ENCODE measurements at regions not wholly inside any gene's neighbourhood (a gene's known extent, or its start where the extent isn't known, plus 50 kb on each side); places are given as distances from the start of the nearest gene placed in this dataset.

DNA sequence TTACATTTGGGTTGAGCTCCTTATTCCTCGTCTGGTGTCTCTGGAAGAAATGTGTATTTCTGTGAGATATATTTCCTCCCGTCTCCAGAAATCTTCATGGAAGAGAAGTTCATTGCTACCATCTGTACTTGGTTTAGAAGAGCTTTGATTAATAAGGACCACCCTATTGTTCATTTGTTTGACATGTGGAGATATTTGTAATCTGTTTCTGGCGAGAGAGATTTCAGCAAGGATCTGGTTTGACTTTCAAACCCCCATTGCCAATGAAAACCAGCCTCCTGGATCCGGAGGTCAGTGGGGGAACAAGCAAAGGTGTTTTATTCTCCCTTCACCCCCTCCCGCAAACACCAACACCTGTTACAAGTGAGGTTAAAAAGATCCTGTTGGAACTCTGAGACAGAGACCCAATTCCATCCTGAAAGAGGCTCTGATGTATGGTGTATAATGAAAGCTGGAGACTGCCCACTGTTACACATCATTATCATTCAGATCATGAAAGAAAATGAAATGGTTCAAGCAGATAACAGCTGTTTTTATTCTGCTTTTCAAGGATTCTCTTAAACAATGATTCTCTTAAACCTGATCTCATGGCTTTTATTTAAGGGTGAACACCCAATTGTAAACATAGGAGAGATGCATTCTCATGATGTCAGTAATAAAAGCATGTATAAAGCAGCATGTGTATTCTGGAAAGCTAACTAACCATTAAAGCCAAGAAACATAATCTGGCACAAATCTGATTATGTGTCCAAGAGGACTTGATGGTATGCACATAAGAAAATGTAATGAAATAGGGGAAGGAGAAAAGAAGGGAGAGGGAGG is 393.5 kb upstream of the ADGRL2 start:
- H4K20me1 ChIP-seq (ENCODE audit: low read depth, low read length), result no peaks in the 10 kb centered on the region
- H3K27ac ChIP-seq (ENCODE audit: low read depth, low read length), result no peak overlapping the region

DNA sequence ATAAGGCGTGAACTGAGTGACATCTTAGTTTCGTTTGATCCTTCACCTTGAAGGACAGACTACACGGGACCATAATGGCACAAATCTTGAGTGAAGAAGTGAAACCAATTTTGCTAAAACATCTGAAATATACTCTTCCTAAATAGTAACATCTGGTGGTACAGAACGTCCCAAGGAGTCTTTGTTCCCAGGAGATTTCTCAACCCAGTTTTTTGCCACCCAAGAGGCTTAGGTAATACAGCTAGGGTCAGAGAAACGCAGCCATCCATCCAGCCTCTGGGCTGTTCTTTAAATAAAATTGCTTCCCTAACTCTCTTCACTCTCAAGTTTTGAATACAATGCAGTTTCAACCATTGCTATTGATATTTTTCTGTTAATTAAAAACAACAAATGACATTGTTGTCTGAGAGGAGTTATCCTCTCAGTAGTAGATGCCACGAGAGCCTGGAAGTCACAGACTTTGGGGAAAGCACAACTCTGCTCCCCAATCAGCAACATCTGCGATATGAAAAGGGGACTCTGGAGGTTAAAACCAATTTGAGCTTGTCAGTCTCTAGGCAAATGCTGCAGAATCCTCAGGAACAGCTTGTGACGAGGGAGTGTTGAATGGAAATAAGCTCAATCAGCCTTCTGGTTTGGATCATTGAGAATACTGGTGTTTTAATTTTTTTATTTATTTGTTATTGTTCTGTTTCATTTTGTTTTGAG is 394.3 kb upstream of the ADGRL2 start:
- Histone ChIP-seq H3K4me3 (ENCODE audit: insufficient read depth, low read length, poor library complexity, severe bottlenecking) (no peak overlapping the region), H3K36me3 (ENCODE audit: low read length) (no peaks in the 10 kb centered on the region), H3K79me2 (ENCODE audit: insufficient read depth, low read length) (no peaks in the 10 kb centered on the region), H3K9me2 (replicated peaks; ENCODE audit: insufficient read depth, low read length) (no peaks in the 10 kb centered on the region), H3F3A (ENCODE audit: insufficient read depth) (no peaks in the 10 kb centered on the region), H4K20me1 (ENCODE audit: low read depth, low read length) (no peaks in the 10 kb centered on the region), H3K4me2 (ENCODE audit: low read depth, low read length, poor library complexity, severe bottlenecking) (no peak overlapping the region), H2AFZ (ENCODE audit: low read depth, low read length, severe bottlenecking) (peak overlapping the region; percentile 5), H3K9ac (ENCODE audit: low read length) (no peak overlapping the region), H3K27me3 (ENCODE audit: low read length) (no peaks in the 10 kb centered on the region), H3K27ac (ENCODE audit: low read depth, low read length) (no peak overlapping the region), H3K9me3 (ENCODE audit: insufficient read depth, low read length) (no peaks in the 10 kb centered on the region)
- TF ChIP-seq EZH2phosphoT487 (conservative IDR thresholded peaks at IDR 0.05; ENCODE audit: low read length), result no peak
- TF ChIP-seq, protein P1, sequence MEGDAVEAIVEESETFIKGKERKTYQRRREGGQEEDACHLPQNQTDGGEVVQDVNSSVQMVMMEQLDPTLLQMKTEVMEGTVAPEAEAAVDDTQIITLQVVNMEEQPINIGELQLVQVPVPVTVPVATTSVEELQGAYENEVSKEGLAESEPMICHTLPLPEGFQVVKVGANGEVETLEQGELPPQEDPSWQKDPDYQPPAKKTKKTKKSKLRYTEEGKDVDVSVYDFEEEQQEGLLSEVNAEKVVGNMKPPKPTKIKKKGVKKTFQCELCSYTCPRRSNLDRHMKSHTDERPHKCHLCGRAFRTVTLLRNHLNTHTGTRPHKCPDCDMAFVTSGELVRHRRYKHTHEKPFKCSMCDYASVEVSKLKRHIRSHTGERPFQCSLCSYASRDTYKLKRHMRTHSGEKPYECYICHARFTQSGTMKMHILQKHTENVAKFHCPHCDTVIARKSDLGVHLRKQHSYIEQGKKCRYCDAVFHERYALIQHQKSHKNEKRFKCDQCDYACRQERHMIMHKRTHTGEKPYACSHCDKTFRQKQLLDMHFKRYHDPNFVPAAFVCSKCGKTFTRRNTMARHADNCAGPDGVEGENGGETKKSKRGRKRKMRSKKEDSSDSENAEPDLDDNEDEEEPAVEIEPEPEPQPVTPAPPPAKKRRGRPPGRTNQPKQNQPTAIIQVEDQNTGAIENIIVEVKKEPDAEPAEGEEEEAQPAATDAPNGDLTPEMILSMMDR (IDR thresholded peaks at IDR 0.05; ENCODE audit: insufficient read depth, low read length, poor library complexity, severe bottlenecking), result no peak

More for the DNA sequence above, 393.5 kb upstream of the ADGRL2 start:
- Histone ChIP-seq H3K27me3 (ENCODE audit: low read length) (no peaks in the 10 kb centered on the region), H3K4me2 (ENCODE audit: low read depth, low read length, poor library complexity, severe bottlenecking) (no peak overlapping the region), H3K9me3 (ENCODE audit: insufficient read depth, low read length) (no peaks in the 10 kb centered on the region), H3K4me3 (ENCODE audit: insufficient read depth, low read length, poor library complexity, severe bottlenecking) (no peak overlapping the region), H3K79me2 (ENCODE audit: insufficient read depth, low read length) (no peaks in the 10 kb centered on the region), H3F3A (ENCODE audit: insufficient read depth) (no peaks in the 10 kb centered on the region), H3K9me2 (replicated peaks; ENCODE audit: insufficient read depth, low read length) (no peaks in the 10 kb centered on the region), H3K9ac (ENCODE audit: low read length) (no peak overlapping the region), H3K36me3 (ENCODE audit: low read length) (no peaks in the 10 kb centered on the region), H2AFZ (ENCODE audit: low read depth, low read length, severe bottlenecking) (peak overlapping the region; percentile 5)
- TF ChIP-seq EZH2phosphoT487 (conservative IDR thresholded peaks at IDR 0.05; ENCODE audit: low read length), result no peak
- TF ChIP-seq, protein P1 (IDR thresholded peaks at IDR 0.05; ENCODE audit: insufficient read depth, low read length, poor library complexity, severe bottlenecking), result no peak

DNA sequence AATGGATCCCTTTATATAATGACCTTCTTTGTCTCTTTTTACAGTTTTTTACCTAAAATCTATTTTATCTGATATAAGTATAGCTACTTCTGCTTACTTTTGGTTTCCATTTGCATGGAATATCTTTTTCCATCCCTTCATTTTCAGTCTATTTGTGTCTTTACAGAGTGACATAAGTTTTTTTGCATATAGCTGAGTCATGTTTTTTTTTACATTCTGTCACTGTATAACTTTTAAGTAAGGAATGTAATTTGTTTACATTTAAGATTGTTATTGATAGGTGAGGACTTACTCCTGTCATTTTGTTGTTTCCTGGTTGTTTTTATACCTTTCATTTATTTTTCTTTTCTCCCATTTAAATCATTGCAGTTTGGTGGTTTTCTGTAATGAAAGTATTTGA is 402.7 kb upstream of the ADGRL2 start:
- Histone ChIP-seq H3K27ac (ENCODE audit: low read depth, low read length) (no peak overlapping the region), H3K36me3 (ENCODE audit: low read length) (no peaks in the 10 kb centered on the region)
- TF ChIP-seq, protein P1 (IDR thresholded peaks at IDR 0.05; ENCODE audit: insufficient read depth, low read length, poor library complexity, severe bottlenecking), result no peak
- no peak for TF ChIP-seq EZH2phosphoT487 (conservative IDR thresholded peaks at IDR 0.05; ENCODE audit: low read length)

More for the DNA sequence above, 402.7 kb upstream of the ADGRL2 start:
- H3K9me3 ChIP-seq (ENCODE audit: insufficient read depth, low read length), result no peaks in the 10 kb centered on the region
- no peak overlapping the region for H3K4me3 ChIP-seq (ENCODE audit: insufficient read depth, low read length, poor library complexity, severe bottlenecking)
- H3K27me3 ChIP-seq (ENCODE audit: low read length), result no peaks in the 10 kb centered on the region
- H3K79me2 ChIP-seq (ENCODE audit: insufficient read depth, low read length), result no peaks in the 10 kb centered on the region
- H3K9me2 ChIP-seq (replicated peaks; ENCODE audit: insufficient read depth, low read length), result no peaks in the 10 kb centered on the region
- H3F3A ChIP-seq (ENCODE audit: insufficient read depth), result no peaks in the 10 kb centered on the region
- no peak overlapping the region for H2AFZ ChIP-seq (ENCODE audit: low read depth, low read length, severe bottlenecking)
- no peak overlapping the region for H3K4me2 ChIP-seq (ENCODE audit: low read depth, low read length, poor library complexity, severe bottlenecking)
- H4K20me1 ChIP-seq (ENCODE audit: low read depth, low read length), result no peaks in the 10 kb centered on the region
- H3K9ac ChIP-seq (ENCODE audit: low read length), result no peak overlapping the region

All from SU-DHL-6 (cell line).